PC-3 (cell line): ENCODE measurements at regions not wholly inside any gene's neighbourhood (a gene's known extent, or its start where the extent isn't known, plus 50 kb on each side); places are given as distances from the start of the nearest gene placed in this dataset.

Experiments used
- EZH2 ChIP-seq: fragments of 300-600 bp; sonication (generic); IDR thresholded peaks from one replicate; pipeline ENCODE4 v1.6.1; 2017; ENCODE audit warnings: antibody characterized with exemption, mild to moderate bottlenecking, low read length; ENCODE audit not compliant: unreplicated experiment
- EZH2phosphoT487 ChIP-seq: fragments of 300-600 bp; sonication (generic); IDR thresholded peaks from 2 replicates; pipeline ENCODE4 v1.6.1; 2018; ENCODE audit warnings: mild to moderate bottlenecking, antibody characterized with exemption, low read length, borderline replicate concordance
- TF ChIP-seq, protein P1 (sequence below): fragments of 300-600 bp; sonication (generic); conservative IDR thresholded peaks from 2 replicates; pipeline ENCODE4 v1.5.1; 2017; ENCODE audit warnings: antibody characterized with exemption, low read depth, mild to moderate bottlenecking, low read length

DNA sequence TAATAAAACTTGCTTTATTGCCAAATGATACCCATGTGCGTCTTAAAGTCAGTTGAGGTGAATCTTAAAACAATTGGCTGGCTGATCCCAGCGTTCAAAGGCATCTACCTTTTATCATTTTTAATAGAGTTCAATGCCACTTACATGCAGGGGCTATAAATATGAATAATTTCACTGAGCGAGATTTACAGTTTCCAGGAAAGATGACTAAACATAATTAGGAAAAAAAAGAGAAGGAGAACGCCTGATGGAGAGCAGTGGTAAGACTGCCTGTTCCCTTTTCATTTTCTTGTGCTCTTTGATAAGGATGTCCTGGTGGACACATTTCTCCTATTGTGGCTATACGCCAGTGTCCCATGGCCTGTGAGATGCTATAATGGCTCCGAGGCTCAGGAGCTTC, 139.9 kb upstream of the SLC22A23 start:
- TF ChIP-seq, protein P1, sequence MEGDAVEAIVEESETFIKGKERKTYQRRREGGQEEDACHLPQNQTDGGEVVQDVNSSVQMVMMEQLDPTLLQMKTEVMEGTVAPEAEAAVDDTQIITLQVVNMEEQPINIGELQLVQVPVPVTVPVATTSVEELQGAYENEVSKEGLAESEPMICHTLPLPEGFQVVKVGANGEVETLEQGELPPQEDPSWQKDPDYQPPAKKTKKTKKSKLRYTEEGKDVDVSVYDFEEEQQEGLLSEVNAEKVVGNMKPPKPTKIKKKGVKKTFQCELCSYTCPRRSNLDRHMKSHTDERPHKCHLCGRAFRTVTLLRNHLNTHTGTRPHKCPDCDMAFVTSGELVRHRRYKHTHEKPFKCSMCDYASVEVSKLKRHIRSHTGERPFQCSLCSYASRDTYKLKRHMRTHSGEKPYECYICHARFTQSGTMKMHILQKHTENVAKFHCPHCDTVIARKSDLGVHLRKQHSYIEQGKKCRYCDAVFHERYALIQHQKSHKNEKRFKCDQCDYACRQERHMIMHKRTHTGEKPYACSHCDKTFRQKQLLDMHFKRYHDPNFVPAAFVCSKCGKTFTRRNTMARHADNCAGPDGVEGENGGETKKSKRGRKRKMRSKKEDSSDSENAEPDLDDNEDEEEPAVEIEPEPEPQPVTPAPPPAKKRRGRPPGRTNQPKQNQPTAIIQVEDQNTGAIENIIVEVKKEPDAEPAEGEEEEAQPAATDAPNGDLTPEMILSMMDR = no peak
- TF ChIP-seq EZH2phosphoT487 (no peak), EZH2 (no peak)
